Dendritic cell treated with granulocyte-macrophage colony-stimulating factor and Interleukin-4, amounts not matched to agents 40 ng/mL and 50 ng/mL, for 4 days (primary cell): ENCODE measurements at regions not wholly inside any gene's neighbourhood (a gene's known extent, or its start where the extent isn't known, plus 50 kb on each side); places are given as distances from the start of the nearest gene placed in this dataset.
"Not testable (repeated sequence)": the region's sequence is repeated elsewhere in the genome, so short reads cannot be mapped to it uniquely, and the experiment has no call there.

ENCODE experiments used
- H3K27ac Mint-ChIP-seq: one replicate; pipeline ENCODE4 v1.8.0; 2022; ENCODE audit warnings: mild to moderate bottlenecking, mixed read lengths
- H3K27me3 Mint-ChIP-seq: one replicate; pipeline ENCODE4 v1.8.0; 2022; ENCODE audit warnings: mild to moderate bottlenecking, mixed read lengths
- H3K36me3 Mint-ChIP-seq: one replicate; pipeline ENCODE4 v1.8.0; 2022; ENCODE audit warnings: low read depth, mixed read lengths
- H3K4me1 Mint-ChIP-seq: one replicate; pipeline ENCODE4 v1.8.0; 2022; ENCODE audit warnings: low read depth, mixed read lengths
- H3K4me3 Mint-ChIP-seq: one replicate; pipeline ENCODE4 v1.8.0; 2022; ENCODE audit warnings: mild to moderate bottlenecking, moderate library complexity, mixed read lengths
- H3K9me3 Mint-ChIP-seq: one replicate; pipeline ENCODE4 v1.8.0; 2022; ENCODE audit warnings: mixed read lengths
- intact Hi-C: fragments of 100-400 bp; cut with micrococcal nuclease; formaldehyde crosslinking; loops from one replicate; pipeline ENCODE4 v1.15.0; 2022

GRCh38 chr5:63451188-63451587, 511.1 kb downstream of the HTR1A start:
- Mint-ChIP-seq H3K27me3 (no peaks in the 10 kb centered on the region), H3K36me3 (no peaks in the 10 kb centered on the region), H3K4me3 (no peak overlapping the region), H3K9me3 (no peaks in the 10 kb centered on the region), H3K4me1 (no peaks in the 10 kb centered on the region), H3K27ac (no peak overlapping the region)
- intact Hi-C loops: no loop called here

GRCh38 chr5:63439537-63439936, 522.7 kb downstream of the HTR1A start:
- H3K27ac Mint-ChIP-seq: no peak overlapping the region
- no peak overlapping the region for H3K4me3 Mint-ChIP-seq
- intact Hi-C loops: no loop called here
- H3K36me3 Mint-ChIP-seq: no peaks in the 10 kb centered on the region
- H3K27me3 Mint-ChIP-seq: no peaks in the 10 kb centered on the region
- H3K9me3 Mint-ChIP-seq: peaks cover 8% of the 10 kb centered on the region
- H3K4me1 Mint-ChIP-seq: no peaks in the 10 kb centered on the region

- Mint-ChIP-seq H3K4me1 (no peaks in the 10 kb centered on the region), H3K27me3 (no peaks in the 10 kb centered on the region), H3K4me3 (no peak overlapping the region), H3K9me3 (no peaks in the 10 kb centered on the region), H3K36me3 (no peaks in the 10 kb centered on the region), H3K27ac (no peak overlapping the region)
- intact Hi-C loops: no loop called here
Measured at GRCh38 chr5:63409737-63410136, 552.5 kb downstream of the HTR1A start.

- no peaks in the 10 kb centered on the region for H3K9me3 Mint-ChIP-seq
- H3K27me3 Mint-ChIP-seq: no peaks in the 10 kb centered on the region
- H3K4me3 Mint-ChIP-seq: no peak overlapping the region
- H3K27ac Mint-ChIP-seq: no peak overlapping the region
- no peaks in the 10 kb centered on the region for H3K36me3 Mint-ChIP-seq
- no peaks in the 10 kb centered on the region for H3K4me1 Mint-ChIP-seq
- intact Hi-C loops: no loop called here
Measured at GRCh38 chr5:63408984-63409383, 553.3 kb downstream of the HTR1A start.

- no peaks in the 10 kb centered on the region for H3K9me3 Mint-ChIP-seq
- H3K4me1 Mint-ChIP-seq: no peaks in the 10 kb centered on the region
- intact Hi-C loops: loop anchor here (5.0 kb wide), 1 partner anchor 959 kb away; no protein-coding TSS in a partner anchor
- no peaks in the 10 kb centered on the region for H3K27me3 Mint-ChIP-seq
- no peak overlapping the region for H3K27ac Mint-ChIP-seq
- no peaks in the 10 kb centered on the region for H3K36me3 Mint-ChIP-seq
- no peak overlapping the region for H3K4me3 Mint-ChIP-seq
Measured at GRCh38 chr5:63401436-63402046, 560.7 kb downstream of the HTR1A start.

- intact Hi-C loops: loop anchor here (5.0 kb wide), 1 partner anchor 958 kb away; no protein-coding TSS in a partner anchor
- Mint-ChIP-seq H3K27me3 (no peaks in the 10 kb centered on the region), H3K4me1 (no peaks in the 10 kb centered on the region), H3K27ac (no peak overlapping the region), H3K36me3 (no peaks in the 10 kb centered on the region), H3K9me3 (no peaks in the 10 kb centered on the region), H3K4me3 (no peak overlapping the region)
Measured at GRCh38 chr5:63400079-63400478, 562.2 kb downstream of the HTR1A start.

- Mint-ChIP-seq H3K36me3 (no peaks in the 10 kb centered on the region), H3K4me3 (no peak overlapping the region), H3K4me1 (no peaks in the 10 kb centered on the region), H3K9me3 (no peaks in the 10 kb centered on the region), H3K27me3 (no peaks in the 10 kb centered on the region), H3K27ac (no peak overlapping the region)
- intact Hi-C loops: no loop called here
Measured at GRCh38 chr5:63398346-63398745, 563.9 kb downstream of the HTR1A start.

- H3K36me3 Mint-ChIP-seq, H3K27me3 Mint-ChIP-seq, H3K4me1 Mint-ChIP-seq, intact Hi-C loops, H3K4me3 Mint-ChIP-seq, H3K27ac Mint-ChIP-seq, H3K9me3 Mint-ChIP-seq: not testable (repeated sequence)
Measured at GRCh38 chr5:63388188-63388587, 574.1 kb downstream of the HTR1A start.

GRCh38 chr5:63375851-63376250, 586.4 kb downstream of the HTR1A start:
- Mint-ChIP-seq H3K36me3 (no peaks in the 10 kb centered on the region), H3K9me3 (peaks cover 12% of the 10 kb centered on the region), H3K4me1 (no peaks in the 10 kb centered on the region), H3K27me3 (no peaks in the 10 kb centered on the region), H3K27ac (no peak overlapping the region), H3K4me3 (no peak overlapping the region)
- intact Hi-C loops: no loop called here

- no peak overlapping the region for H3K4me3 Mint-ChIP-seq
- intact Hi-C loops: no loop called here
- H3K36me3 Mint-ChIP-seq: no peaks in the 10 kb centered on the region
- H3K27ac Mint-ChIP-seq: no peak overlapping the region
- H3K27me3 Mint-ChIP-seq: no peaks in the 10 kb centered on the region
- no peaks in the 10 kb centered on the region for H3K4me1 Mint-ChIP-seq
- peaks cover 12% of the 10 kb centered on the region for H3K9me3 Mint-ChIP-seq
Measured at GRCh38 chr5:63374085-63374484, 588.2 kb downstream of the HTR1A start.

- Mint-ChIP-seq H3K27me3 (no peaks in the 10 kb centered on the region), H3K4me1 (no peaks in the 10 kb centered on the region), H3K36me3 (no peaks in the 10 kb centered on the region), H3K27ac (no peak overlapping the region), H3K4me3 (no peak overlapping the region), H3K9me3 (peaks cover 6% of the 10 kb centered on the region)
- intact Hi-C loops: no loop called here
Measured at GRCh38 chr5:63351164-63351563, 611.1 kb downstream of the HTR1A start.

GRCh38 chr5:63346451-63346850, 615.8 kb downstream of the HTR1A start:
- no peaks in the 10 kb centered on the region for H3K27me3 Mint-ChIP-seq
- H3K4me1 Mint-ChIP-seq: no peaks in the 10 kb centered on the region
- no peaks in the 10 kb centered on the region for H3K9me3 Mint-ChIP-seq

GRCh38 chr5:63341442-63341841, 620.8 kb downstream of the HTR1A start:
- Mint-ChIP-seq H3K4me1 (no peaks in the 10 kb centered on the region), H3K9me3 (peaks cover 3% of the 10 kb centered on the region), H3K27ac (no peak overlapping the region), H3K4me3 (no peak overlapping the region), H3K36me3 (no peaks in the 10 kb centered on the region), H3K27me3 (no peaks in the 10 kb centered on the region)
- intact Hi-C loops: no loop called here

More at GRCh38 chr5:63346451-63346850, 615.8 kb downstream of the HTR1A start:
- no peak overlapping the region for H3K27ac Mint-ChIP-seq
- no peak overlapping the region for H3K4me3 Mint-ChIP-seq
- intact Hi-C loops: no loop called here
- H3K36me3 Mint-ChIP-seq: no peaks in the 10 kb centered on the region

GRCh38 chr5:63323926-63324325, 638.3 kb downstream of the HTR1A start:
- no peaks in the 10 kb centered on the region for H3K27me3 Mint-ChIP-seq
- H3K27ac Mint-ChIP-seq: no peak overlapping the region
- no peaks in the 10 kb centered on the region for H3K4me1 Mint-ChIP-seq
- no peaks in the 10 kb centered on the region for H3K36me3 Mint-ChIP-seq
- intact Hi-C loops: no loop called here
- H3K4me3 Mint-ChIP-seq: no peak overlapping the region
- peaks cover 10% of the 10 kb centered on the region for H3K9me3 Mint-ChIP-seq

- H3K36me3 Mint-ChIP-seq: no peaks in the 10 kb centered on the region
- intact Hi-C loops: no loop called here
Measured at GRCh38 chr5:63314551-63314950, 647.7 kb downstream of the HTR1A start.

More at GRCh38 chr5:63314551-63314950, 647.7 kb downstream of the HTR1A start:
- Mint-ChIP-seq H3K9me3 (peaks cover 8% of the 10 kb centered on the region), H3K4me1 (no peaks in the 10 kb centered on the region), H3K27ac (no peak overlapping the region), H3K27me3 (no peaks in the 10 kb centered on the region), H3K4me3 (no peak overlapping the region)
